Pancreas (tissue), 10 donors: ENCODE measurements at regions not wholly inside any gene's neighbourhood (a gene's known extent, or its start where the extent isn't known, plus 50 kb on each side); places are given as distances from the start of the nearest gene placed in this dataset.
"Not testable (repeated sequence)": the region's sequence is repeated elsewhere in the genome, so short reads cannot be mapped to it uniquely, and the experiment has no call there.

ENCODE experiments used
- ATAC-seq, 4 donors: fragments of 200-7000 bp; cut with Tn5 transposase; one replicate each; pipeline versions ENCODE4 v1.8.0 to v1.9.1; 2020; ENCODE audit warnings: mild to moderate bottlenecking in 4 of 4, moderate library complexity in 4 of 4
- DNase-seq, 6 donors: peaks; one replicate each; pipeline ENCODE4 v3.0.0-alpha.2; 2020
- FAIRE-seq: peaks from 2 replicates; lab custom pipeline; 2012; peaks lifted over from hg19 to GRCh38; lab: Jason Lieb, UNC
- H3K27ac ChIP-seq, 4 donors: fragments of 200-600 bp; sonication (generic); 1 replicate in 3 of 4; 2 replicates in 1 of 4; pipeline versions ENCODE4 v1.5.0 to v1.8.0; 2020
- H3K27me3 ChIP-seq, 4 donors: fragments of 200-600 bp; one replicate each; pipeline ENCODE4 v1.8.0; 2021
- H3K36me3 ChIP-seq, 3 donors: fragments of 200-600 bp; sonication (generic) in 1 of 3; one replicate each; pipeline versions ENCODE4 v1.5.0 to v1.8.0; 2020 to 2021
- H3K4me1 ChIP-seq, 3 donors: fragments of 200-600 bp; one replicate each; pipeline ENCODE4 v1.8.0; 2021
- H3K4me3 ChIP-seq, 4 donors: fragments of 200-600 bp; sonication (generic) in 2 of 4; one replicate each; pipeline versions ENCODE4 v1.5.0 to v1.8.0; 2020 to 2021
- H3K9me3 ChIP-seq, 4 donors: fragments of 200-600 bp; one replicate each; pipeline ENCODE4 v1.8.0; 2021
- CTCF ChIP-seq, 4 donors: fragments of 200-600 bp; sonication (generic) in 3 of 4; IDR thresholded peaks; one replicate each; pipeline versions ENCODE4 v1.5.0 to v1.8.0; 2021; ENCODE audit warnings: antibody characterized with exemption in 4 of 4
- WGBS, 2 donors: extraction: QIAGEN DNeasy Blood & Tissue Kit; methylation state at CpG; one replicate each; pipeline ENCODE4 v1.1.7; 2013; 5-methylcytosine and 5-hydroxymethylcytosine counted together
- intact Hi-C, 3 donors: fragments of 100-400 bp; cut with DNase I; formaldehyde crosslinking; loops; one replicate each; pipeline versions ENCODE4 v1.11.1 to v1.14.2; 2022
- donor health status: healthy with polysubstance abuse.
- donor health status: DM: no; HTN: no; CAD: no; lungs with moderate emphysema.
- donor health status: DM: no; HTN: no; CAD: no.
- donor health status: control.
- donor health status: control.
- donor health status: Bipolar disorder and iron deficiency.
- donor health status: DM: yes; HTN: yes; CAD: no.
- donor health status: DM: no; HTN: no; CAD: no.
- donor health status: DM: no; HTN: no; CAD: no.
- donor health status: DM: yes; HTN: yes; CAD: no.

- WGBS, 2 donors = 45 to 56% methylated on average over 5 of the region's 5 CpGs
- no peak for TF ChIP-seq CTCF (IDR thresholded peaks at IDR 0.05)
- no peak for FAIRE-seq
Measured at GRCh38 chr15:87645723-87646122, 610.8 kb downstream of the NTRK3 start.

GRCh38 chr15:87642997-87643396 lies 613.5 kb downstream of the NTRK3 start:
- H3K4me3 ChIP-seq, intact Hi-C loops, H3K27me3 ChIP-seq, ATAC-seq, H3K4me1 ChIP-seq, H3K9me3 ChIP-seq, DNase-seq, H3K36me3 ChIP-seq, FAIRE-seq, H3K27ac ChIP-seq: not testable (repeated sequence)
- WGBS, 2 donors = 38 to 47% methylated on average over 3 of the region's 3 CpGs

More at GRCh38 chr15:87645723-87646122, 610.8 kb downstream of the NTRK3 start:
- H3K36me3 ChIP-seq = no peaks in the 10 kb centered on the region
- no peaks in the 10 kb centered on the region for H3K9me3 ChIP-seq
- no peaks in the 10 kb centered on the region for H3K4me1 ChIP-seq
- intact Hi-C loops = no loop called here
- no peak overlapping the region for H3K4me3 ChIP-seq
- DNase-seq (no peak), ATAC-seq (no peak)
- H3K27me3 ChIP-seq = no peaks in the 10 kb centered on the region
- no peak overlapping the region for H3K27ac ChIP-seq

- ATAC-seq = no peak
Measured at GRCh38 chr15:87639305-87640011, 617.1 kb downstream of the NTRK3 start.

GRCh38 chr15:87638554-87639083 lies 617.9 kb downstream of the NTRK3 start:
- intact Hi-C loops = no loop called here
- ATAC-seq = no peak
- no peaks in the 10 kb centered on the region for H3K36me3 ChIP-seq
- no peak for FAIRE-seq
- no peaks in the 10 kb centered on the region for H3K27me3 ChIP-seq
- H3K4me3 ChIP-seq = no peak overlapping the region
- no peak overlapping the region for H3K27ac ChIP-seq
- no peak for DNase-seq
- H3K9me3 ChIP-seq = no peaks in the 10 kb centered on the region
- no peak for TF ChIP-seq CTCF (IDR thresholded peaks at IDR 0.05)
- WGBS, 2 donors = 38 to 50% methylated on average over 3 of the region's 3 CpGs
- no peaks in the 10 kb centered on the region for H3K4me1 ChIP-seq

More at GRCh38 chr15:87639305-87640011, 617.1 kb downstream of the NTRK3 start:
- no peak overlapping the region for H3K27ac ChIP-seq
- no peak overlapping the region for H3K4me3 ChIP-seq
- intact Hi-C loops = no loop called here
- no peaks in the 10 kb centered on the region for H3K36me3 ChIP-seq
- FAIRE-seq (peak; percentile 32), DNase-seq (no peak)
- no peak for TF ChIP-seq CTCF (IDR thresholded peaks at IDR 0.05)
- no peaks in the 10 kb centered on the region for H3K4me1 ChIP-seq
- H3K9me3 ChIP-seq = no peaks in the 10 kb centered on the region
- WGBS, 2 donors = 46 to 51% methylated on average over 4 of the region's 4 CpGs
- no peaks in the 10 kb centered on the region for H3K27me3 ChIP-seq

- intact Hi-C loops = no loop called here
- DNase-seq (no peak), ATAC-seq (no peak), FAIRE-seq (no peak)
- H3K27ac ChIP-seq = no peak overlapping the region
- H3K9me3 ChIP-seq = no peaks in the 10 kb centered on the region
- no peaks in the 10 kb centered on the region for H3K27me3 ChIP-seq
- H3K4me1 ChIP-seq = no peaks in the 10 kb centered on the region
- H3K36me3 ChIP-seq = no peaks in the 10 kb centered on the region
- WGBS, 2 donors = 43 to 50% methylated on average over 1 of the region's 1 CpG
- no peak overlapping the region for H3K4me3 ChIP-seq
- TF ChIP-seq CTCF (IDR thresholded peaks at IDR 0.05) = no peak
Measured at GRCh38 chr15:87634361-87634760, 622.2 kb downstream of the NTRK3 start.
